IMR-90 (cell line): ENCODE measurements at regions not wholly inside any gene's neighbourhood (a gene's known extent, or its start where the extent isn't known, plus 50 kb on each side); places are given as distances from the start of the nearest gene placed in this dataset.

Source experiments
- BHLHE40 ChIP-seq: fragments of 150-350 bp; IDR thresholded peaks from 2 replicates; pipeline ENCODE4 v1.6.1; 2016; ENCODE audit warnings: mild to moderate bottlenecking, low read depth, low read length
- CEBPB ChIP-seq: IDR thresholded peaks from 2 replicates; pipeline ENCODE4 v1.6.1; 2012; ENCODE audit warnings: low read depth, low read length, improper control_type of control experiment
- CHD1 ChIP-seq: IDR thresholded peaks from 2 replicates; pipeline ENCODE4 v1.6.1; 2012; ENCODE audit warnings: low read depth, low read length, improper control_type of control experiment
- MAFK ChIP-seq: IDR thresholded peaks from 2 replicates; pipeline ENCODE4 v1.6.1; 2012; ENCODE audit warnings: low read depth, low read length, improper control_type of control experiment
- MAZ ChIP-seq: IDR thresholded peaks from 2 replicates; pipeline ENCODE4 v1.6.1; 2012; ENCODE audit warnings: low read depth, mild to moderate bottlenecking, low read length, improper control_type of control experiment, moderate library complexity, borderline replicate concordance
- NFE2L2 ChIP-seq: fragments of 150-350 bp; IDR thresholded peaks from 2 replicates; pipeline ENCODE4 v1.6.1; 2016; ENCODE audit warnings: low read depth, mild to moderate bottlenecking, low read length
- POLR2A ChIP-seq: IDR thresholded peaks from 2 replicates; pipeline ENCODE4 v1.6.1; 2012; ENCODE audit warnings: mild to moderate bottlenecking, low read depth, low read length
- RFX5 ChIP-seq: IDR thresholded peaks from 2 replicates; pipeline ENCODE4 v1.8.0; 2012; ENCODE audit warnings: low read depth, mild to moderate bottlenecking, low read length, moderate library complexity
- TF ChIP-seq, protein P1 (sequence below): conservative IDR thresholded peaks from 2 replicates; pipeline ENCODE4 v1.5.1; 2012; ENCODE audit warnings: mild to moderate bottlenecking, low read depth, low read length, improper control_type of control experiment
- TF ChIP-seq, protein P2 (sequence below): fragments of 150-350 bp; IDR thresholded peaks from 2 replicates; pipeline ENCODE4 v1.6.1; 2017; ENCODE audit warnings: mild to moderate bottlenecking, antibody characterized with exemption, low read length, low read depth

DNA sequence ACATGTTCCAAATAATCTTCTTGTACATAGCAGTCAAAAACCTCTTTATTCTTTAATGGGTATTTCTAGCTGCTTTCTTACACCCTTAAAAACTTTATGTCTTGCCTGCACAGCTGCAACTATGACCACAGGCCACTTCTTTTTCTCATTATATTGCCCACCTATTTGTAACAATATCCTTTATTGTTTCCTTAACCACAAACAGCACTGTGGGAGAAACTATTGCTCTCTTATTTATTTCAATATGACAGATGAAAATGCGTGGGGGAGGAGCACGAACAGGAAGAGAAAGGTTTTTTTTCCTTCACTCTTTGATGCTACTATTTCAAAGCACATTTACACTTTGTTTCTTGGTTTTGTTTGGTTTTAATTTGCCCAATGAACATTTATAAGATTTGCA lies 253.5 kb downstream of the GJA1 start:
- TF ChIP-seq CHD1 (no peak), CEBPB (no peak), POLR2A (no peak), NFE2L2 (no peak), MAFK (no peak), MAZ (no peak), RFX5 (no peak), BHLHE40 (no peak)
- TF ChIP-seq, protein P1, sequence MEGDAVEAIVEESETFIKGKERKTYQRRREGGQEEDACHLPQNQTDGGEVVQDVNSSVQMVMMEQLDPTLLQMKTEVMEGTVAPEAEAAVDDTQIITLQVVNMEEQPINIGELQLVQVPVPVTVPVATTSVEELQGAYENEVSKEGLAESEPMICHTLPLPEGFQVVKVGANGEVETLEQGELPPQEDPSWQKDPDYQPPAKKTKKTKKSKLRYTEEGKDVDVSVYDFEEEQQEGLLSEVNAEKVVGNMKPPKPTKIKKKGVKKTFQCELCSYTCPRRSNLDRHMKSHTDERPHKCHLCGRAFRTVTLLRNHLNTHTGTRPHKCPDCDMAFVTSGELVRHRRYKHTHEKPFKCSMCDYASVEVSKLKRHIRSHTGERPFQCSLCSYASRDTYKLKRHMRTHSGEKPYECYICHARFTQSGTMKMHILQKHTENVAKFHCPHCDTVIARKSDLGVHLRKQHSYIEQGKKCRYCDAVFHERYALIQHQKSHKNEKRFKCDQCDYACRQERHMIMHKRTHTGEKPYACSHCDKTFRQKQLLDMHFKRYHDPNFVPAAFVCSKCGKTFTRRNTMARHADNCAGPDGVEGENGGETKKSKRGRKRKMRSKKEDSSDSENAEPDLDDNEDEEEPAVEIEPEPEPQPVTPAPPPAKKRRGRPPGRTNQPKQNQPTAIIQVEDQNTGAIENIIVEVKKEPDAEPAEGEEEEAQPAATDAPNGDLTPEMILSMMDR = no peak
- TF ChIP-seq, protein P2, sequence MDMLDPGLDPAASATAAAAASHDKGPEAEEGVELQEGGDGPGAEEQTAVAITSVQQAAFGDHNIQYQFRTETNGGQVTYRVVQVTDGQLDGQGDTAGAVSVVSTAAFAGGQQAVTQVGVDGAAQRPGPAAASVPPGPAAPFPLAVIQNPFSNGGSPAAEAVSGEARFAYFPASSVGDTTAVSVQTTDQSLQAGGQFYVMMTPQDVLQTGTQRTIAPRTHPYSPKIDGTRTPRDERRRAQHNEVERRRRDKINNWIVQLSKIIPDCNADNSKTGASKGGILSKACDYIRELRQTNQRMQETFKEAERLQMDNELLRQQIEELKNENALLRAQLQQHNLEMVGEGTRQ = no peak
